Transverse colon (tissue), 4 donors: ENCODE measurements at regions not wholly inside any gene's neighbourhood (a gene's known extent, or its start where the extent isn't known, plus 50 kb on each side); places are given as distances from the start of the nearest gene placed in this dataset.

Experiments
- EP300 ChIP-seq: sonication (generic); formaldehyde crosslinking; IDR thresholded peaks from one replicate; pipeline ENCODE4 v1.6.1; 2017; ENCODE audit warnings: antibody characterized with exemption, low read depth
- POLR2A ChIP-seq: fragments of 450-650 bp; IDR thresholded peaks from one replicate; pipeline ENCODE4 v1.6.1; 2016; ENCODE audit warnings: antibody characterized with exemption, mild to moderate bottlenecking, moderate library complexity
- POLR2AphosphoS5 ChIP-seq, 3 donors: sonication (generic); formaldehyde crosslinking; IDR thresholded peaks; one replicate each; pipeline ENCODE4 v1.6.1; 2016; ENCODE audit warnings: antibody characterized with exemption in 3 of 3
- TF ChIP-seq, protein P1 (sequence below), 5 experiments: fragments of 200-600 bp in 3 of 5; fragments of 450-650 bp in 2 of 5; sonication (generic) in 3 of 5; IDR thresholded peaks; 1 replicate in 2 of 5; 2 replicates in 3 of 5; pipeline ENCODE4 v1.5.1; 2016 to 2017; ENCODE audit warnings: antibody characterized with exemption in 5 of 5, inconsistent platforms in 3 of 5, mild to moderate bottlenecking in 2 of 5, moderate library complexity in 1 of 5

DNA sequence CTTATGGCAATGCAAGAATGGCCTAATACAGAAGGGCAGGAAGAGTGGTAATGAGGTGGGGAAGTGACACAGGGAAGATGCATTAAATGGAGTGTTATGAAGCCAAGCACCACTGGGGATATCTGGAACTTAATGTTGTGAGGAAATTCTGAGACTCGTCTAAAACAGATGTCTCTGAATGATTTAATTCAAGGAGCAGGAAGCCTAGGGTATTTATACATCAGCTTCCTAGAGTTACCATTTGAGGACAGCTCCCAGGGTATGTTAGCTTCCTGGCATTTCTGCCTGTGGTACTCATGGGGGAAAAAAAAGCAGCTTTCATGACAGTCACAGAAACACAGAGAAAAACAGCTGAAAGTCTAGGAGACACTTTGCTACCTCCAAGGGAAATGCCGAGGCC is 989.5 kb downstream of the CBLN2 start:
- TF ChIP-seq, protein P1, sequence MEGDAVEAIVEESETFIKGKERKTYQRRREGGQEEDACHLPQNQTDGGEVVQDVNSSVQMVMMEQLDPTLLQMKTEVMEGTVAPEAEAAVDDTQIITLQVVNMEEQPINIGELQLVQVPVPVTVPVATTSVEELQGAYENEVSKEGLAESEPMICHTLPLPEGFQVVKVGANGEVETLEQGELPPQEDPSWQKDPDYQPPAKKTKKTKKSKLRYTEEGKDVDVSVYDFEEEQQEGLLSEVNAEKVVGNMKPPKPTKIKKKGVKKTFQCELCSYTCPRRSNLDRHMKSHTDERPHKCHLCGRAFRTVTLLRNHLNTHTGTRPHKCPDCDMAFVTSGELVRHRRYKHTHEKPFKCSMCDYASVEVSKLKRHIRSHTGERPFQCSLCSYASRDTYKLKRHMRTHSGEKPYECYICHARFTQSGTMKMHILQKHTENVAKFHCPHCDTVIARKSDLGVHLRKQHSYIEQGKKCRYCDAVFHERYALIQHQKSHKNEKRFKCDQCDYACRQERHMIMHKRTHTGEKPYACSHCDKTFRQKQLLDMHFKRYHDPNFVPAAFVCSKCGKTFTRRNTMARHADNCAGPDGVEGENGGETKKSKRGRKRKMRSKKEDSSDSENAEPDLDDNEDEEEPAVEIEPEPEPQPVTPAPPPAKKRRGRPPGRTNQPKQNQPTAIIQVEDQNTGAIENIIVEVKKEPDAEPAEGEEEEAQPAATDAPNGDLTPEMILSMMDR (IDR thresholded peaks at IDR 0.05), result no peak
- no peak for TF ChIP-seq POLR2A
- TF ChIP-seq EP300, result no peak
- TF ChIP-seq POLR2AphosphoS5 (IDR thresholded peaks at IDR 0.05), result no peak
